ENCODE measurements at regions not wholly inside any gene's neighbourhood (a gene's known extent, or its start where the extent isn't known, plus 50 kb on each side); places are given as distances from the start of the nearest gene placed in this dataset.

GRCh38 chr12:13307143-13307816 is 110.8 kb downstream of the EMP1 start:
- no peak for TF ChIP-seq EZH2 (IDR thresholded peaks at IDR 0.05)
- no peak for TF ChIP-seq SP1 (IDR thresholded peaks at IDR 0.05; ENCODE audit: low read depth)
- TF ChIP-seq CTCF (IDR thresholded peaks at IDR 0.05 in 2 of 3, conservative IDR thresholded peaks at IDR 0.05 in 1 of 3; ENCODE audit: borderline replicate concordance in 1 of 3, insufficient read depth in 1 of 3, low read depth in 2 of 3, low read length in 2 of 3): no peak
- TF ChIP-seq EZH2phosphoT487 (IDR thresholded peaks at IDR 0.05; ENCODE audit: borderline replicate concordance): no peak
- no peak for TF ChIP-seq POLR2AphosphoS5 (IDR thresholded peaks at IDR 0.05; ENCODE audit: low read depth, low read length)
- TF ChIP-seq RAD21 (IDR thresholded peaks at IDR 0.05; ENCODE audit: low read depth): no peak
- no peak for TF ChIP-seq CEBPB (IDR thresholded peaks at IDR 0.05; ENCODE audit: low read depth)
- TF ChIP-seq YY1 (IDR thresholded peaks at IDR 0.05; ENCODE audit: extremely low read depth, insufficient replicate concordance, low read depth, low read length): no peak
- no peak for TF ChIP-seq POLR2A (IDR thresholded peaks at IDR 0.05; ENCODE audit: borderline replicate concordance, extremely low read depth, insufficient read depth, insufficient read length)
- no peak for TF ChIP-seq MAX (IDR thresholded peaks at IDR 0.05)

Measured in HCT116 (cell line).